ENCODE measurements at regions not wholly inside any gene's neighbourhood (a gene's known extent, or its start where the extent isn't known, plus 50 kb on each side); places are given as distances from the start of the nearest gene placed in this dataset.

DNA sequence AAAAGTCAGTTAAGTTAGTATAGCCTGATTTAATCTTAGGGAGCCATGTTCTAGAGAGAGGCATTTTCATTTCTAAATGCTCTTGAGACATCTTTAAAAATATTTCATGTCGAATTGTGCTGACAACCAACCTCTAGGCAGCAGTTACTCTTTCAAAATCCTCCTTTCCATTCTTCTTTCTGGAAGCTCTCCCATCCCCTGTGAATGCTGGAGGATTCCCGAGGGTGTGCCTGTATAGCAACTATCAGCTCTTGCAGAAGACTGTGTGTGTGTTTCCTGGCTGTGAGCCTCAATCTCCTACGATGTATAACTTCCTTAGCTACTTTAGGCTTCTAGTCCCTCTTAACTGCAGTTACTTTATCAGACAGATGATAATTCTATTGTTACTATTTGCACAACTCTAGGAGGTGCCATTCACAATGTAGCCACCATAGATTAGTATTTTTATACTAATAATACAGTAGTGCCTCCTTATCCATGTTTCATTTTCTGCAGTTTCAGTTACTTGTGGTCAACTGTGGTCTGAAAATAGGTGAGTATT lies 250.3 kb downstream of the EDEM1 start:
- dilution Hi-C loops (cut with MboI; ENCODE audit: extremely low pct_ligation_motif_present, low sequenced_read_pairs) (no loop called here), intact Hi-C loops (cut with micrococcal nuclease) (no loop called here)
- CTCF ChIA-PET: no interaction called here
- Histone ChIP-seq H3K4me3 (replicated peaks in 1 of 3; ENCODE audit: insufficient read depth in 1 of 3, low read depth in 1 of 3, low read length in 3 of 3) (no peak overlapping the region), H3K4me2 (ENCODE audit: insufficient read depth, low read length) (no peak overlapping the region), H3K36me3 (ENCODE audit: control insufficient read depth in 2 of 2, extremely low read depth in 1 of 2, insufficient read depth in 2 of 2, low read length in 2 of 2) (no peaks in the 10 kb centered on the region), H4K20me1 (replicated peaks; ENCODE audit: control insufficient read depth, extremely low read depth, insufficient read depth, low read length) (no peaks in the 10 kb centered on the region), H3K9ac (replicated peaks; ENCODE audit: extremely low read depth, insufficient read depth, low read length) (no peak overlapping the region), H2AFZ (ENCODE audit: low read depth, low read length) (no peak overlapping the region), H3K4me1 (ENCODE audit: control insufficient read depth, extremely low read depth, insufficient read depth, low read length) (no peaks in the 10 kb centered on the region), H3K27ac (ENCODE audit: insufficient read depth, low read depth, low read length) (no peak overlapping the region), H3K9me3 (replicated peaks; ENCODE audit: control insufficient read depth, insufficient read depth, low read length) (no peaks in the 10 kb centered on the region), H3K27me3 (ENCODE audit: control insufficient read depth in 2 of 2, insufficient read depth in 2 of 2, low read length in 2 of 2) (no peaks in the 10 kb centered on the region), H3K79me2 (ENCODE audit: control insufficient read depth, insufficient read depth, low read length) (no peaks in the 10 kb centered on the region), H3K9me1 (replicated peaks; ENCODE audit: control insufficient read depth, extremely low read depth, insufficient read depth, low read length) (no peaks in the 10 kb centered on the region)
- no TSS peak for BruUV-seq (replicated peaks)
- POLR2A ChIA-PET: no interaction called here
- FAIRE-seq (no peak), DNase-seq (ENCODE audit: low read depth, low spot score) (no peak)
- TF ChIP-seq GATA2 (IDR thresholded peaks at IDR 0.05; ENCODE audit: insufficient read depth, insufficient read length, low read depth, low read length) (no peak), FOS (IDR thresholded peaks at IDR 0.05; ENCODE audit: borderline replicate concordance, insufficient read depth, low read length) (no peak), JUN (IDR thresholded peaks at IDR 0.05; ENCODE audit: borderline replicate concordance, insufficient read depth, insufficient read length, low read depth) (no peak), EZH2 (IDR thresholded peaks at IDR 0.05; ENCODE audit: borderline replicate concordance, low read depth, low read length, severe bottlenecking) (no peak), MYC (IDR thresholded peaks at IDR 0.05; ENCODE audit: low read depth, low read length) (no peak)
- TF ChIP-seq, protein P1, sequence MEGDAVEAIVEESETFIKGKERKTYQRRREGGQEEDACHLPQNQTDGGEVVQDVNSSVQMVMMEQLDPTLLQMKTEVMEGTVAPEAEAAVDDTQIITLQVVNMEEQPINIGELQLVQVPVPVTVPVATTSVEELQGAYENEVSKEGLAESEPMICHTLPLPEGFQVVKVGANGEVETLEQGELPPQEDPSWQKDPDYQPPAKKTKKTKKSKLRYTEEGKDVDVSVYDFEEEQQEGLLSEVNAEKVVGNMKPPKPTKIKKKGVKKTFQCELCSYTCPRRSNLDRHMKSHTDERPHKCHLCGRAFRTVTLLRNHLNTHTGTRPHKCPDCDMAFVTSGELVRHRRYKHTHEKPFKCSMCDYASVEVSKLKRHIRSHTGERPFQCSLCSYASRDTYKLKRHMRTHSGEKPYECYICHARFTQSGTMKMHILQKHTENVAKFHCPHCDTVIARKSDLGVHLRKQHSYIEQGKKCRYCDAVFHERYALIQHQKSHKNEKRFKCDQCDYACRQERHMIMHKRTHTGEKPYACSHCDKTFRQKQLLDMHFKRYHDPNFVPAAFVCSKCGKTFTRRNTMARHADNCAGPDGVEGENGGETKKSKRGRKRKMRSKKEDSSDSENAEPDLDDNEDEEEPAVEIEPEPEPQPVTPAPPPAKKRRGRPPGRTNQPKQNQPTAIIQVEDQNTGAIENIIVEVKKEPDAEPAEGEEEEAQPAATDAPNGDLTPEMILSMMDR (IDR thresholded peaks at IDR 0.05; ENCODE audit: extremely low read depth in 1 of 2, insufficient read depth in 1 of 2, low read depth in 1 of 2, low read length in 2 of 2): no peak
- TF ChIP-seq, protein P2, sequence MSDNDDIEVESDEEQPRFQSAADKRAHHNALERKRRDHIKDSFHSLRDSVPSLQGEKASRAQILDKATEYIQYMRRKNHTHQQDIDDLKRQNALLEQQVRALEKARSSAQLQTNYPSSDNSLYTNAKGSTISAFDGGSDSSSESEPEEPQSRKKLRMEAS (IDR thresholded peaks at IDR 0.05; ENCODE audit: insufficient read depth, insufficient read length): no peak

Measured in endothelial cell of umbilical vein (primary cell).